ENCODE measurements at regions not wholly inside any gene's neighbourhood (a gene's known extent, or its start where the extent isn't known, plus 50 kb on each side); places are given as distances from the start of the nearest gene placed in this dataset.

DNA sequence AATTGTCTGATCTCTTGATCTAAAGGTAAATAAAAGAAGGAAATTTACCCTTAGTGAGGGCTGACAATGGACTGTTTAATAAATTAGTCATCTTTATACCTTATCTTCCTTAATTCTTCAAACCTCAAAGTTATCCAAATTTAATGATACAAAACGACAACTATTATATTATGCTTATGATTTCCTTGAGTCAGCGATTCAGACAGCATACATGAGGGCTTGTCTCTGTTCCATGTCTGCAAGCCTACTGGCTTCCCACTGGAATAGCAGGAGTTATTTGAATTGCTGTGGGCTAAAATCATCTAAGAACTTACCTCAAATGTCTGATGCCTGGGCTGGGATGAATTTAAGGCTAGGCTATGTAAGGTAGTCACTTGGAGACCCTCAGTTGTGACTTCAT, 197.2 kb upstream of the MDGA2 start:
- Histone ChIP-seq H3K27ac (no peak overlapping the region), H3K27me3 (replicated peaks; ENCODE audit: insufficient read depth) (no peaks in the 10 kb centered on the region), H3K9me3 (no peaks in the 10 kb centered on the region), H3K4me3 (no peak overlapping the region), H3K36me3 (no peaks in the 10 kb centered on the region), H3K4me1 (ENCODE audit: control insufficient read depth in 1 of 2, low read depth in 2 of 2) (no peaks in the 10 kb centered on the region)
- ATAC-seq (ENCODE audit: insufficient number of reproducible peaks, low FRiP score, low read depth) (no peak), DNase-seq (ENCODE audit: low spot score) (no peak)
- TF ChIP-seq, protein P1, sequence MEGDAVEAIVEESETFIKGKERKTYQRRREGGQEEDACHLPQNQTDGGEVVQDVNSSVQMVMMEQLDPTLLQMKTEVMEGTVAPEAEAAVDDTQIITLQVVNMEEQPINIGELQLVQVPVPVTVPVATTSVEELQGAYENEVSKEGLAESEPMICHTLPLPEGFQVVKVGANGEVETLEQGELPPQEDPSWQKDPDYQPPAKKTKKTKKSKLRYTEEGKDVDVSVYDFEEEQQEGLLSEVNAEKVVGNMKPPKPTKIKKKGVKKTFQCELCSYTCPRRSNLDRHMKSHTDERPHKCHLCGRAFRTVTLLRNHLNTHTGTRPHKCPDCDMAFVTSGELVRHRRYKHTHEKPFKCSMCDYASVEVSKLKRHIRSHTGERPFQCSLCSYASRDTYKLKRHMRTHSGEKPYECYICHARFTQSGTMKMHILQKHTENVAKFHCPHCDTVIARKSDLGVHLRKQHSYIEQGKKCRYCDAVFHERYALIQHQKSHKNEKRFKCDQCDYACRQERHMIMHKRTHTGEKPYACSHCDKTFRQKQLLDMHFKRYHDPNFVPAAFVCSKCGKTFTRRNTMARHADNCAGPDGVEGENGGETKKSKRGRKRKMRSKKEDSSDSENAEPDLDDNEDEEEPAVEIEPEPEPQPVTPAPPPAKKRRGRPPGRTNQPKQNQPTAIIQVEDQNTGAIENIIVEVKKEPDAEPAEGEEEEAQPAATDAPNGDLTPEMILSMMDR (IDR thresholded peaks at IDR 0.05) = no peak

DNA sequence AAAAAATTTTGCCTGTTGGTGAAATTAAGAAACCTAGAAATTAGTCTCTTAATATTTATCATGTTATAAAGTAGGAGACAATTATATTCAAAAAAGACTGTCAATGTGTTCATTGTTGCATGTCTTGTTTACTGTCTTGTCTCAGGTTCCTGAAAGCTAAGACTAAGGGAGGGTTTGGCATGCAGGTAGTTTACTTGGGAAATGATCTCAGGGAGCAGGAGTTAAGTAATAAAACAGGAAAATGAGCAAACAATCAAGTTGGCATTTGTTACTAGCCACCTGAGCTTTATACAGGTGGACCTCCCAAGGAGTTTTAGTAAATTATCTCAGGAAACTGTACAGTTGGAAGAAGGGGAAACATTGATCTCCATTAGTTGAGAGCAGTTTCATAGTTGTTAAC, 188.0 kb upstream of the MDGA2 start:
- TF ChIP-seq, protein P1 (IDR thresholded peaks at IDR 0.05) = no peak
- Histone ChIP-seq H3K36me3 (no peaks in the 10 kb centered on the region), H3K27ac (no peak overlapping the region), H3K4me1 (ENCODE audit: control insufficient read depth in 1 of 2, low read depth in 2 of 2) (no peaks in the 10 kb centered on the region), H3K4me3 (no peak overlapping the region), H3K27me3 (replicated peaks; ENCODE audit: insufficient read depth) (no peaks in the 10 kb centered on the region), H3K9me3 (no peaks in the 10 kb centered on the region)
- no peak for ATAC-seq (ENCODE audit: insufficient number of reproducible peaks, low FRiP score, low read depth)
- DNase-seq (ENCODE audit: low spot score) = no peak

DNA sequence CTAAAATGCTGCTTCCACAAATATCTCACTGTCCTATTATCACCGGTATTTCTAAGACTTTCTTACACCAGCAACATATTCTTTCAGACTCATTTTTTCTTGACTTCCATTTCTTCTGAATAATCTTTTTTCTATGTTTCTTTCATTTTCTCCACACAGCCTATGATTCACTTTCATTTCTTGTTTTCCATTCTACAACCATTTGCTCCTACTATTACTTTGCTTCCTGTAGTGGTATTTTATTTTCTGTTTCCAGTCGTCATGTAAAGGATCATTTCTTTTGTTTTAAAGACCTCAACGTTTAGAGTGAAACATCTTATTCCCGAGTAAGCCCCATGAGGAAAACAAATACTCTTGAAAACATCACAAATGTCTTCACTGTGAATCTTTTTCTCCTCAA, 182.2 kb upstream of the MDGA2 start:
- no peak for ATAC-seq (ENCODE audit: insufficient number of reproducible peaks, low FRiP score, low read depth)
- Histone ChIP-seq H3K4me3 (no peak overlapping the region), H3K4me1 (ENCODE audit: control insufficient read depth in 1 of 2, low read depth in 2 of 2) (no peaks in the 10 kb centered on the region), H3K9me3 (no peaks in the 10 kb centered on the region), H3K27me3 (replicated peaks; ENCODE audit: insufficient read depth) (no peaks in the 10 kb centered on the region), H3K36me3 (no peaks in the 10 kb centered on the region), H3K27ac (no peak overlapping the region)
- no peak for DNase-seq (ENCODE audit: low spot score)
- TF ChIP-seq, protein P1 (IDR thresholded peaks at IDR 0.05) = no peak

DNA sequence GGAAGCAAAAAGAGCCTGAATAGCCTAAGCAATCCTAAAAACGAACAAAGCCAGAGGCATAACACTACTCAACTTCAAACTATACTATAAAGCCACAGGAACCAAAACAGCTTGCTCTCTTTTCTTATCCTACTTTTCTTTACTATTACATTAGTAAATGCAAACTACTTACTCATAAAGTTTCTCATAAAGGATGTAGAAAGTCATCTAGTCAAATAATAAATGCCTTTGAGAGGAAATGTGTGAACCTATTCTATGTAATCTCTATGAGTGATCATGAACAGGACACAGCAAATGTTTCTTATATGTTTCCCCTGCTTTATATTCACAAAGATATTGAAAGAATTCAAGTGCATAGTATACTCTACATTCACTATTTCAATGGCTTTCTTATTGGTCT, 176.9 kb upstream of the MDGA2 start:
- Histone ChIP-seq H3K36me3 (no peaks in the 10 kb centered on the region), H3K9me3 (no peaks in the 10 kb centered on the region), H3K4me3 (no peak overlapping the region), H3K4me1 (ENCODE audit: control insufficient read depth in 1 of 2, low read depth in 2 of 2) (no peaks in the 10 kb centered on the region), H3K27me3 (replicated peaks; ENCODE audit: insufficient read depth) (no peaks in the 10 kb centered on the region), H3K27ac (no peak overlapping the region)
- ATAC-seq (ENCODE audit: insufficient number of reproducible peaks, low FRiP score, low read depth) (no peak), DNase-seq (ENCODE audit: low spot score) (no peak)
- TF ChIP-seq, protein P1 (IDR thresholded peaks at IDR 0.05) = no peak

DNA sequence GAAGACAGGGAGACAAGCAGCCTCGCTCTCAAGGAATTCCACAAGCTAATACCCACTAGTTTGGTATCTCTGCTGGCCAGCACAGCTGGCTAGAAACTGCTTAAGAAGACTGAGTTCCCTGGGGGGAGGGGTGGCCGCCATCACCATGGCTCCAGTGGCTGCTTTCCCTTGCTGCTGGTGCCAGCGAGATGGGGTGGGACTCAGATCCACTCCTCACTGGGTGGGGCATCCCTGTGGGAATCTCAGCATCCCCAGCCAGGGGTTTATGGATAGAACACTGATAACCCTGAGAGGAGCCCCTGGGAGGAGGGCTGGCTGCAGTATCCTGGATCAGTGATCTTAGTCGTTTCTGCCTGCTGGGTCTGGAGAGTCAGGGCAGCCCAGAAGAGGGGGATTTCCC, 170.6 kb upstream of the MDGA2 start:
- Histone ChIP-seq H3K27me3 (replicated peaks; ENCODE audit: insufficient read depth) (no peaks in the 10 kb centered on the region), H3K27ac (no peak overlapping the region), H3K36me3 (no peaks in the 10 kb centered on the region), H3K4me1 (ENCODE audit: control insufficient read depth in 1 of 2, low read depth in 2 of 2) (no peaks in the 10 kb centered on the region), H3K4me3 (no peak overlapping the region), H3K9me3 (no peaks in the 10 kb centered on the region)
- DNase-seq (ENCODE audit: low spot score) (no peak), ATAC-seq (ENCODE audit: insufficient number of reproducible peaks, low FRiP score, low read depth) (no peak)
- TF ChIP-seq, protein P1 (IDR thresholded peaks at IDR 0.05) = no peak
